ENCODE measurements at regions not wholly inside any gene's neighbourhood (a gene's known extent, or its start where the extent isn't known, plus 50 kb on each side); places are given as distances from the start of the nearest gene placed in this dataset.

DNA sequence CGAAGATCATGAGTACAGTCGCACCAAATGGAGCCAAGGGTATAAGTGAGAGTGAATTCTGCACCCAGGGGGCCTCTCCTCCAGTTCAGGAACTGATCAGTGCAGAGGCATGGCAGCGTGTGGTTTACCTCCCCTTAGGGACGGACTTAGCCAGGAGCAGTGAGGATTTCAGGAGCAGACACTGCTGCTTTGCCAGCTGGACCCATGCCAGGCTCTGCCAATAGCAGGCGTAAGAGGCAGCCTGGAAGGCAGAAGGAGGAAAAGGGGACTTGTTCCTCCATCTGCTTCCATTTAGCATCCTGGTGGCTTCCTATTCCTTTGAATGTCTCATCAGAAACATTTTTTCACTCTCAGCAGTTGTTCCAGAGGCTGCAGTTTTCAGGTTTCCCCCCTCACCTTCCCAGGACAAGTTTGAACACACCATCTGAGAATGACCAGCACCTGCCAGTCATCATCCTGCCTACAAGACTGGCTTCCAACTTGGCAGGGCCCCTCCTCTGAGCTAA is 137.0 kb upstream of the LMNTD1 start:
- no peak for TF ChIP-seq EZH2 (IDR thresholded peaks at IDR 0.05; ENCODE audit: low read length, missing control alignments)
- TF ChIP-seq, protein P1, sequence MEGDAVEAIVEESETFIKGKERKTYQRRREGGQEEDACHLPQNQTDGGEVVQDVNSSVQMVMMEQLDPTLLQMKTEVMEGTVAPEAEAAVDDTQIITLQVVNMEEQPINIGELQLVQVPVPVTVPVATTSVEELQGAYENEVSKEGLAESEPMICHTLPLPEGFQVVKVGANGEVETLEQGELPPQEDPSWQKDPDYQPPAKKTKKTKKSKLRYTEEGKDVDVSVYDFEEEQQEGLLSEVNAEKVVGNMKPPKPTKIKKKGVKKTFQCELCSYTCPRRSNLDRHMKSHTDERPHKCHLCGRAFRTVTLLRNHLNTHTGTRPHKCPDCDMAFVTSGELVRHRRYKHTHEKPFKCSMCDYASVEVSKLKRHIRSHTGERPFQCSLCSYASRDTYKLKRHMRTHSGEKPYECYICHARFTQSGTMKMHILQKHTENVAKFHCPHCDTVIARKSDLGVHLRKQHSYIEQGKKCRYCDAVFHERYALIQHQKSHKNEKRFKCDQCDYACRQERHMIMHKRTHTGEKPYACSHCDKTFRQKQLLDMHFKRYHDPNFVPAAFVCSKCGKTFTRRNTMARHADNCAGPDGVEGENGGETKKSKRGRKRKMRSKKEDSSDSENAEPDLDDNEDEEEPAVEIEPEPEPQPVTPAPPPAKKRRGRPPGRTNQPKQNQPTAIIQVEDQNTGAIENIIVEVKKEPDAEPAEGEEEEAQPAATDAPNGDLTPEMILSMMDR (conservative IDR thresholded peaks at IDR 0.05 in 1 of 2, IDR thresholded peaks at IDR 0.05 in 1 of 2; ENCODE audit: low read depth in 1 of 2, low read length in 2 of 2) = no peak
- no peak overlapping the region for H3K4me3 ChIP-seq (replicated peaks in 1 of 4; ENCODE audit: control extremely low read depth in 1 of 4, insufficient read depth in 1 of 4, low read depth in 3 of 4, low read length in 4 of 4)

DNA sequence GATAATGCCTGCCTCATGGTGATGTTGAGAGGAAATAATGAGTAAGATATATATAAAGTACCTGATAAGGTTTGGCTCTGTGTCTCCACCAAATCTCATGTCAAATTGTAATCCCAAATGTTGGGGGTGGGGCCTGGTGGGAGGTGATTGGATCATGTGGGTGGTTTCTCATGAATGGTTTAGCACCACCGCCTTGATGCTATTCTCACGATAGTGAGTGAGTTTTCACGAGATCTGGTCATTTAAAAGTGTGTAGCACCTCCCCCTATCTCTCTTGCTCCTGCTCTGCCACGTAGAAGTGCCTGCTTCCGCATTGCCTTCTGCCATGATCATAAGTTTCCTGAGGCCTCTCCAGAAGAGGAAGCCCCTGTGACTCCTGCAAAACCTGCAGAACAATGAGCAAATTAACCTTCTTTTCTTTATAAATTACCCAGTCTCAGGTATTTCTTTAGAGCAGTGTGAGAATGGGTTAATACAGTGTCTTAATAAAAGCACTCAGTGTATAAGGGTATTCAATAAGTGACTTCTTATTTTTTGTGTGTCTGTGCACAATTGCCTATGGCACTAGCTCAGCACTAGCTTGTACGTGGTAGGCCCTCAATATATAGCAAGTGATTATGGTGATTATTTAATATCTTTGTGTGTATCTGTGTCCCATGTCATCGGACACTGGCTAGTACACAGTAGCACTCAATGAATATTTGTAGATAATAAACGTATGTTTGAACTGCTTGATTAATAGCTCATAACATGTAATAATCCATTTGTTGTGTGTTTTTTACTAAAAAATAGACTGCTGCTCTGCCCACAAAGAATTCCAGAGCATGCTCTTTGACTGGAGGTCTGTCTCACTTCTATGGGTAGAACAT is 138.1 kb upstream of the LMNTD1 start:
- Histone ChIP-seq H3K27me3 (ENCODE audit: control insufficient read depth, insufficient read depth, low read length) (no peaks in the 10 kb centered on the region), H3K4me3 (replicated peaks in 1 of 4; ENCODE audit: control extremely low read depth in 1 of 4, insufficient read depth in 1 of 4, low read depth in 3 of 4, low read length in 4 of 4) (no peak overlapping the region), H3K27ac (ENCODE audit: insufficient read depth, low read length) (no peak overlapping the region), H3K79me2 (ENCODE audit: control insufficient read depth, insufficient read depth, low read length) (no peaks in the 10 kb centered on the region), H3K4me2 (ENCODE audit: extremely low read depth, insufficient read depth, low read length) (no peak overlapping the region), H3K36me3 (ENCODE audit: control insufficient read depth, insufficient read depth, low read length) (no peaks in the 10 kb centered on the region), H2AFZ (ENCODE audit: low read length) (no peak overlapping the region), H3K9ac (ENCODE audit: insufficient read depth, low read length) (no peak overlapping the region), H3K9me3 (ENCODE audit: control insufficient read depth, insufficient read depth, low read depth, low read length) (no peaks in the 10 kb centered on the region), H3K4me1 (ENCODE audit: control insufficient read depth, extremely low read depth, insufficient read depth, low read length) (peaks cover 3% of the 10 kb centered on the region), H4K20me1 (ENCODE audit: control insufficient read depth, extremely low read depth, insufficient read depth, low read length) (no peaks in the 10 kb centered on the region)
- no peak for TF ChIP-seq EZH2 (IDR thresholded peaks at IDR 0.05; ENCODE audit: low read length, missing control alignments)
- TF ChIP-seq, protein P1 (conservative IDR thresholded peaks at IDR 0.05 in 1 of 2, IDR thresholded peaks at IDR 0.05 in 1 of 2; ENCODE audit: low read depth in 1 of 2, low read length in 2 of 2) = no peak
- no peak for DNase-seq (ENCODE audit: low read depth in 2 of 2)

More for the DNA sequence above, 137.0 kb upstream of the LMNTD1 start:
- no peaks in the 10 kb centered on the region for H3K9me3 ChIP-seq (ENCODE audit: control insufficient read depth, insufficient read depth, low read depth, low read length)
- peaks cover 3% of the 10 kb centered on the region for H3K4me1 ChIP-seq (ENCODE audit: control insufficient read depth, extremely low read depth, insufficient read depth, low read length)
- H3K9ac ChIP-seq (ENCODE audit: insufficient read depth, low read length) = no peak overlapping the region
- H4K20me1 ChIP-seq (ENCODE audit: control insufficient read depth, extremely low read depth, insufficient read depth, low read length) = no peaks in the 10 kb centered on the region
- no peak overlapping the region for H2AFZ ChIP-seq (ENCODE audit: low read length)
- peak in 1 of 2 donors; percentile 48 for DNase-seq (ENCODE audit: low read depth in 2 of 2)
- H3K27me3 ChIP-seq (ENCODE audit: control insufficient read depth, insufficient read depth, low read length) = no peaks in the 10 kb centered on the region
- no peak overlapping the region for H3K27ac ChIP-seq (ENCODE audit: insufficient read depth, low read length)
- H3K79me2 ChIP-seq (ENCODE audit: control insufficient read depth, insufficient read depth, low read length) = no peaks in the 10 kb centered on the region
- no peaks in the 10 kb centered on the region for H3K36me3 ChIP-seq (ENCODE audit: control insufficient read depth, insufficient read depth, low read length)
- no peak overlapping the region for H3K4me2 ChIP-seq (ENCODE audit: extremely low read depth, insufficient read depth, low read length)

DNA sequence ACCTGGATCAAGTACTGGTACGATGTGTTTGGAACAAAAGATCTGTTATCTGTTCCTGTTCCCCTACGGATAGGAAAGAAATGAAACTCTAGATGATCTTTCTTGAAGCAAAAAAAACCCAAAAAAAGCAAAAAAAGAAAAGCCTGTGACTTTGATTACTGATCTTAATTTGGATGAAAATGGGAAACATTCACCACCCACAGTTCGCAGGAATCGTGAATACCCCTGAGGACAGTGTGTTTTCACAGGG is 138.7 kb upstream of the LMNTD1 start:
- no peak overlapping the region for H3K4me2 ChIP-seq (ENCODE audit: extremely low read depth, insufficient read depth, low read length)

More for the DNA sequence above, 138.7 kb upstream of the LMNTD1 start:
- H3K27me3 ChIP-seq (ENCODE audit: control insufficient read depth, insufficient read depth, low read length) = no peaks in the 10 kb centered on the region
- no peaks in the 10 kb centered on the region for H3K36me3 ChIP-seq (ENCODE audit: control insufficient read depth, insufficient read depth, low read length)
- no peak for DNase-seq (ENCODE audit: low read depth in 2 of 2)
- peaks cover 3% of the 10 kb centered on the region for H3K4me1 ChIP-seq (ENCODE audit: control insufficient read depth, extremely low read depth, insufficient read depth, low read length)
- H3K9me3 ChIP-seq (ENCODE audit: control insufficient read depth, insufficient read depth, low read depth, low read length) = no peaks in the 10 kb centered on the region
- no peak overlapping the region for H3K27ac ChIP-seq (ENCODE audit: insufficient read depth, low read length)
- H3K4me3 ChIP-seq (replicated peaks in 1 of 4; ENCODE audit: control extremely low read depth in 1 of 4, insufficient read depth in 1 of 4, low read depth in 3 of 4, low read length in 4 of 4) = no peak overlapping the region
- no peaks in the 10 kb centered on the region for H3K79me2 ChIP-seq (ENCODE audit: control insufficient read depth, insufficient read depth, low read length)
- TF ChIP-seq EZH2 (IDR thresholded peaks at IDR 0.05; ENCODE audit: low read length, missing control alignments) = no peak
- TF ChIP-seq, protein P1 (conservative IDR thresholded peaks at IDR 0.05 in 1 of 2, IDR thresholded peaks at IDR 0.05 in 1 of 2; ENCODE audit: low read depth in 1 of 2, low read length in 2 of 2) = no peak
- H2AFZ ChIP-seq (ENCODE audit: low read length) = no peak overlapping the region
- H4K20me1 ChIP-seq (ENCODE audit: control insufficient read depth, extremely low read depth, insufficient read depth, low read length) = no peaks in the 10 kb centered on the region
- H3K9ac ChIP-seq (ENCODE audit: insufficient read depth, low read length) = no peak overlapping the region

Measured in fibroblast of lung (primary cell).